ENCODE measurements at regions not wholly inside any gene's neighbourhood (a gene's known extent, or its start where the extent isn't known, plus 50 kb on each side); places are given as distances from the start of the nearest gene placed in this dataset.

DNA sequence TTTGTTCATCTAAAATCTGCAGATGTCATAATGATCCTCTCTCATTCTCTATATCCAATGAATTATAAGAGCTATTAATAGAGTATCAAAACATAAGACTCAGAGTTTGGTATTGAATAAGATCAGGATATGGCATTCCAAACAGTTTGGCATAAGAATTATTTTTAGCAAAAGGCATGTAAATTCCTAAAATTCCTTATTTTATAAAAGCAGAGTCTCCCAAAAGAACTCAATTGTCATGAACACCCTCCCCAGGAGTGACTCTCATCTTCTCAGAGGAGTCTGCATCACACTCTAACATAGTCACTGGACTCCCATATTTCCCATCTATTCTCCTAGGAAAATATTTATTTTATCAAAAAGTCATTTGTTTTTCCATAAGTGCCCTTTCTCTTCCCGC lies 1710.2 kb upstream of the SLC39A10 start:
- TF ChIP-seq EZH2 (optimal IDR thresholded peaks at IDR 0.05; ENCODE audit: low read depth, low read length): no peak
- TF ChIP-seq, protein P1, sequence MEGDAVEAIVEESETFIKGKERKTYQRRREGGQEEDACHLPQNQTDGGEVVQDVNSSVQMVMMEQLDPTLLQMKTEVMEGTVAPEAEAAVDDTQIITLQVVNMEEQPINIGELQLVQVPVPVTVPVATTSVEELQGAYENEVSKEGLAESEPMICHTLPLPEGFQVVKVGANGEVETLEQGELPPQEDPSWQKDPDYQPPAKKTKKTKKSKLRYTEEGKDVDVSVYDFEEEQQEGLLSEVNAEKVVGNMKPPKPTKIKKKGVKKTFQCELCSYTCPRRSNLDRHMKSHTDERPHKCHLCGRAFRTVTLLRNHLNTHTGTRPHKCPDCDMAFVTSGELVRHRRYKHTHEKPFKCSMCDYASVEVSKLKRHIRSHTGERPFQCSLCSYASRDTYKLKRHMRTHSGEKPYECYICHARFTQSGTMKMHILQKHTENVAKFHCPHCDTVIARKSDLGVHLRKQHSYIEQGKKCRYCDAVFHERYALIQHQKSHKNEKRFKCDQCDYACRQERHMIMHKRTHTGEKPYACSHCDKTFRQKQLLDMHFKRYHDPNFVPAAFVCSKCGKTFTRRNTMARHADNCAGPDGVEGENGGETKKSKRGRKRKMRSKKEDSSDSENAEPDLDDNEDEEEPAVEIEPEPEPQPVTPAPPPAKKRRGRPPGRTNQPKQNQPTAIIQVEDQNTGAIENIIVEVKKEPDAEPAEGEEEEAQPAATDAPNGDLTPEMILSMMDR (IDR thresholded peaks at IDR 0.05; ENCODE audit: low read length): no peak
